ENCODE measurements at regions not wholly inside any gene's neighbourhood (a gene's known extent, or its start where the extent isn't known, plus 50 kb on each side); places are given as distances from the start of the nearest gene placed in this dataset.

DNA sequence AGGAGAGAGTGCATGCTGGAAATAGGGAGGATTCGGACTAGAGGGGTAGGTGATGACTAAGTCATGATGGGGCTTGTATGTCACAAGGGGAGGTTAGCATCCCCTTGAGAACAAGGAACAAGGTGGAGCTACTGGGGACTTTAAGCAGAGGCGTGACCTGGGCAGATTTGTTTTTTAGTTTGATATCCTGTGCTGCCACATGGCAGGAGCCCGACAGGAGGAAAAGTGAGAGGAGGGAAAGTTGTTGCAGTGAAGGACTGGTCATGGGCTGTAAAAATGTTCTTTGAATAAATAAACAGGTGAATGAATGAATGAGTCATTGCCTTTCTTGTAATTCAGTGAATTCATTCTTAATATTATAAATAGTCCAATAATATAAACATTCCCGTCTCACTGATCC is 365.1 kb upstream of the CDH5 start:
- H3K4me3 ChIP-seq (replicated peaks in 1 of 3) = no peak overlapping the region
- no peaks in the 10 kb centered on the region for H3K9me3 ChIP-seq
- TF ChIP-seq POLR2A (IDR thresholded peaks at IDR 0.05) = no peak
- TF ChIP-seq, protein P1, sequence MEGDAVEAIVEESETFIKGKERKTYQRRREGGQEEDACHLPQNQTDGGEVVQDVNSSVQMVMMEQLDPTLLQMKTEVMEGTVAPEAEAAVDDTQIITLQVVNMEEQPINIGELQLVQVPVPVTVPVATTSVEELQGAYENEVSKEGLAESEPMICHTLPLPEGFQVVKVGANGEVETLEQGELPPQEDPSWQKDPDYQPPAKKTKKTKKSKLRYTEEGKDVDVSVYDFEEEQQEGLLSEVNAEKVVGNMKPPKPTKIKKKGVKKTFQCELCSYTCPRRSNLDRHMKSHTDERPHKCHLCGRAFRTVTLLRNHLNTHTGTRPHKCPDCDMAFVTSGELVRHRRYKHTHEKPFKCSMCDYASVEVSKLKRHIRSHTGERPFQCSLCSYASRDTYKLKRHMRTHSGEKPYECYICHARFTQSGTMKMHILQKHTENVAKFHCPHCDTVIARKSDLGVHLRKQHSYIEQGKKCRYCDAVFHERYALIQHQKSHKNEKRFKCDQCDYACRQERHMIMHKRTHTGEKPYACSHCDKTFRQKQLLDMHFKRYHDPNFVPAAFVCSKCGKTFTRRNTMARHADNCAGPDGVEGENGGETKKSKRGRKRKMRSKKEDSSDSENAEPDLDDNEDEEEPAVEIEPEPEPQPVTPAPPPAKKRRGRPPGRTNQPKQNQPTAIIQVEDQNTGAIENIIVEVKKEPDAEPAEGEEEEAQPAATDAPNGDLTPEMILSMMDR (IDR thresholded peaks at IDR 0.05) = no peak
- intact Hi-C loops (cut with DNase I) = no loop called here
- no peak overlapping the region for H3K27ac ChIP-seq
- no peaks in the 10 kb centered on the region for H3K27me3 ChIP-seq
- 82% methylated on average over 4 of the region's 4 CpGs for WGBS, 2 donors
- no peak for DNase-seq
- no peaks in the 10 kb centered on the region for H3K4me1 ChIP-seq
- no peaks in the 10 kb centered on the region for H3K36me3 ChIP-seq

DNA sequence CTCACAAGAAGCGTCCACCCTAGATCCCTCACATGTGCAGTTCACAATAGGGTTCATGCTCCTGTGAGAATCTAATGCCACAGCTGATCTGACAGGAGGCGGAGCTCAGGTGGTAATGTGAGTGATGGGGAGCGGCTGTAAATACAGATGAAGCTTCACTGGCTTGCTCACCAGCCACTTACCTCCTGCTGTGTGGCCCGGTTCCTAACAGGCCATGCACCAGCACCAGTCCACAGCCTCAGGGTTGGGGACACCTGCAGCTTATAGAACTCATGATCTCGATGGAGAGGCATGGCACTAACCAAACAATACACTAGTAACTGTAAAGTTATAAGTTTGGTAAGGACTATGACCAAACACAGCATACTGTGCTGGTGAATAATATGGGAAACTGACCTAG is 368.0 kb upstream of the CDH5 start:
- 50 to 99% methylated on average over 3 to 5 of the region's 5 CpGs for WGBS, 2 donors
- Histone ChIP-seq H3K9me3 (no peaks in the 10 kb centered on the region), H3K4me3 (replicated peaks in 1 of 3) (no peak overlapping the region), H3K27me3 (no peaks in the 10 kb centered on the region), H3K36me3 (no peaks in the 10 kb centered on the region), H3K4me1 (no peaks in the 10 kb centered on the region), H3K27ac (no peak overlapping the region)
- intact Hi-C loops (cut with DNase I) = no loop called here
- TF ChIP-seq, protein P1 (IDR thresholded peaks at IDR 0.05) = no peak
- no peak for TF ChIP-seq POLR2A (IDR thresholded peaks at IDR 0.05)
- DNase-seq = no peak

DNA sequence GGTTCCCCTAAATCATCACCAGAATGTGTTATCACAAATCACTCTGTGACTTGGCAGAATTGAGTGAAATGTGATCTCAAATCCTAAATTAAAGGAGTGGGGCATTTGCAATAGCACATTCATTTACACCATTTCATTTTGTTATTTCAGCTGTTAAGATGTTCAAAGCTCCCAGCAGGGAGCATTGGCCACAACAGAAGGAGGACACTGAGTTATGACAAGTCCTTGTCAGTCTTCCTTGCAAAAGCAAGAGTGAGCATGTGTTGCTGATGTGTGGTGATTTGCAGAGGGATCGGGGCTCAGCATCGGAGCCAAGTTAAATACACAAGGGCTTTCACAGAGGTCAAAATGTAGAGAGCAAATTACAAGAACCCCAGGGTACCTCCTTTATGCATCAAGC is 372.2 kb upstream of the CDH5 start:
- Histone ChIP-seq H3K4me1 (no peaks in the 10 kb centered on the region), H3K4me3 (replicated peaks in 1 of 3) (no peak overlapping the region)

DNA sequence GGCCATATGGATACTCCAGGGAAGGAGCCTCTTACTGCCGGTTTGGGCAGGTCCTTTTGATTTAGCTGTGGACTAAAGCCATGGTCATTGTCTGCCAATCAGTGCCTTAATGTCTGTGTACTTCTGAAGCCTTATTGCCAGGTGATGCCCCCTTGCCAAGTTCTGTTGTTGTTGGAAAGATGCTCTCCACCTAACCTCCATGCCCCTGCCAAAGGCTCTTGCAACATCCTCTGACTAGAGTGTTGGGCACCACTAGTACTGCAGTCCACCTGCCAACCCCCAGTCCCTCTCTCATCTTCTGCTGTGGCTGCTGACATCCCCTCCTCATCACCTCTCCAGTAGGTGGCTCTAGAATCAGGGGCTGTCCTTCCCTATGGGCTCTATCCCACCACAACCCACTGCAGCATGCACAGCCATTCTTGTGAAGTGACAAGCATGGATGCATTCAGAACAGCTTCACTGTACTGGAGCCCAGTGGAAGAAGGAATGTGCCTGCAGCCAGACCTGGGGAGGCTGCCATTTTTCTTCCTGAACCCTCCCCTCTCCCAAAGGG is 375.3 kb upstream of the CDH5 start:
- H3K4me1 ChIP-seq = no peaks in the 10 kb centered on the region
- no peaks in the 10 kb centered on the region for H3K9me3 ChIP-seq
- no peak overlapping the region for H3K4me3 ChIP-seq (replicated peaks in 1 of 3)
- no peak overlapping the region for H3K27ac ChIP-seq
- no peak for DNase-seq
- H3K36me3 ChIP-seq = no peaks in the 10 kb centered on the region
- intact Hi-C loops (cut with DNase I) = no loop called here
- 67 to 70% methylated on average over 1 of the region's 1 CpG for WGBS, 2 donors
- no peaks in the 10 kb centered on the region for H3K27me3 ChIP-seq
- TF ChIP-seq, protein P1 (IDR thresholded peaks at IDR 0.05) = no peak
- no peak for TF ChIP-seq POLR2A (IDR thresholded peaks at IDR 0.05)

More for the DNA sequence above, 372.2 kb upstream of the CDH5 start:
- 57 to 92% methylated on average over 2 of the region's 2 CpGs for WGBS, 2 donors
- intact Hi-C loops (cut with DNase I) = no loop called here
- Histone ChIP-seq H3K9me3 (no peaks in the 10 kb centered on the region), H3K36me3 (no peaks in the 10 kb centered on the region), H3K27me3 (no peaks in the 10 kb centered on the region), H3K27ac (no peak overlapping the region)
- DNase-seq = no peak
- TF ChIP-seq POLR2A (IDR thresholded peaks at IDR 0.05) = no peak
- TF ChIP-seq, protein P1 (IDR thresholded peaks at IDR 0.05) = no peak

DNA sequence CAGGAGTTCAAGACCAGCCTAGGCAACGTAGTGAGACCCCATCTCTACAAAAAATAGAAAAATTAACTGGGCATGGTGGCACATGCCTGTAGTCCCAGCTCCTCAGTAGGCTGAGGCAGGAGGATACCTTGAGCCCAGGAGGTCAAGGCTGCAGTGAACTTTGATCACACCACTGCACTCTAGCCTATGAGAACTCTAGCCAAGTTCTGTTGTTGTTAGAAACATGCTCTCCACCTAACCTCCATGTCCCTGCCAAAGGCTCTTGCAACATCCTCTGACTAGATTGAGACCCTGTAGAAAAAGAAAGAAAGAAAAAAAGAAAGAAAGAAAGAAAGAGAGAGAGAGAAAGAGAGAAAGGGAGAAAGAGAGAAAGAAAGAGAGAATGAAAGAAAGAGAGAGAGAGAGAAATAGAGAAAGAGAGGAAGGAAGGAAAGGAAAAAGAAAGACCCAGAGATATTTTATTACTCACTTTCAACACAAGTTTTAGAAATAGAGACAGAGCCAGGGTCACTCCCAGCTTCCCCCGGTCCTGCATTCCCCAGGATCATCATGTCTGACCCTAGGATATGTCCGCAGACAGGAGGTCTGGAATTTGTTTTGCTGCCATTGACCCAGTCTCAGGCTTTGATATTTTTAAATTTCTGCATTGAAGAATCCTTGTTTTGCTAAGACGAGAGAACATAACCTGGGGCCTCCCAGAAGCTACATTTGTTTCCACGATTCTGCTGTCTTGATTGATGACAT is 376.5 kb upstream of the CDH5 start:
- Histone ChIP-seq H3K4me3 (replicated peaks in 1 of 3) (no peak overlapping the region), H3K27ac (no peak overlapping the region), H3K36me3 (no peaks in the 10 kb centered on the region), H3K27me3 (no peaks in the 10 kb centered on the region), H3K9me3 (no peaks in the 10 kb centered on the region), H3K4me1 (no peaks in the 10 kb centered on the region)
- WGBS, 2 donors = 79 to 80% methylated on average over 5 of the region's 5 CpGs
- intact Hi-C loops (cut with DNase I) = no loop called here
- TF ChIP-seq, protein P1 (IDR thresholded peaks at IDR 0.05) = no peak
- TF ChIP-seq POLR2A (IDR thresholded peaks at IDR 0.05) = no peak
- DNase-seq = no peak
